Dermis blood vessel endothelial cell (primary cell): ENCODE measurements at regions not wholly inside any gene's neighbourhood (a gene's known extent, or its start where the extent isn't known, plus 50 kb on each side); places are given as distances from the start of the nearest gene placed in this dataset.

Experiments used
- DNase-seq: peaks from one replicate; pipeline ENCODE4 v3.0.0; 2010

DNA sequence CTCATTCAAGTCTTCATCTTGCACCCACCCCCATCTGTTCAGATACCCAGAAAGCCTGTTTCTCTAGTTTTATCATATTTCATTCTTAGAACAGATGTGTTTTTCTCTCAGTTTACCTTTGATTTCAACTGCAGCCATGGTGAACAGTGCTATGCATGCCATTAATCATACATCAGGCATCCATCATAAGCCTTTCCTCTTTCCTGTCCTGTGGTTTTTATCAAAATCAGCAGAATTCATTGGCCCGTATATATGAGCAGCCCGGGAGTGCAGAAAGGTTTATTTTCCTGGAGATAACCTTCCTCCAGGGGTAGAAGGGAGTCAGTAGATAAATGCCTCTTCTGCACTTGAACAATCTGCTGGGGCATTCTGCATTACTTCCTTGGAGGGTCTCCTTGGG lies 65.7 kb downstream of the IL21 start:
- DNase-seq: no peak

DNA sequence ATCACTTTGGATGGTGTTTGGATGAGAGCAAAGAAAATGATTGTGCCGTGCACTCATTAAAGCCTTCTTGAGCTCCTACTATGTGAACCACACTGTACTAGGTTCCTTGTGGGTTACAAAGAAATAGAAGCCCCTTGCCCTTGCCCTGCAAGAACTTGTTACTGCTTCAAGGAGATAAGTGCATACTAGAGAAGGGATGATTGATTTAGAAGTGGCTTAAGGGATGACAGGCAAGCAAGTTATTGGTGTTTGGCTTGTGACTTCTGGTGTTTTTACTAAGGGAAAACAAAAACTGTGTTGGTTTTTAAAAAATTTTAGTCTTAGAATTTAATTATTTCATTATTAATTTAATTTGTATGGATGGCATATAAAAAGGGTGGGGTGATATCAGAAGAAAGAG lies 67.4 kb downstream of the IL21 start:
- DNase-seq: no peak

DNA sequence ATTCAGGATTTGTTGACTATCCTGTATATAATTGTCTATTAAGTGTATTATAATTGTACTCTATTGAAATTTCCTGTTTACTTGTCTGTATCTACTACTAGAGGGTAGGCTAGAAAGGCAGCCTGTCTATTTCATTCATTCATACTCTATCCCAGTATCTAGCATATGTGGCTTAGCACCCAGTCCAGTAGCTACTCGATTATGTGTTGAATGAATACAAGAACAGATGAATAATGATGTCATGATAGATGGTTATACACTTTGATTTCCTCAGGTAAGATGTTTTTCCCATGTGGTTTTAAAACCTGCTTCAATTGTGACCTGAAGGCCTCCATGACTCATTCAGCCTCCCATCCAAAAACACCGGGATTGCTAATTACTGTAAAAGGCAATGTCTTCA lies 68.0 kb downstream of the IL21 start:
- DNase-seq: no peak

DNA sequence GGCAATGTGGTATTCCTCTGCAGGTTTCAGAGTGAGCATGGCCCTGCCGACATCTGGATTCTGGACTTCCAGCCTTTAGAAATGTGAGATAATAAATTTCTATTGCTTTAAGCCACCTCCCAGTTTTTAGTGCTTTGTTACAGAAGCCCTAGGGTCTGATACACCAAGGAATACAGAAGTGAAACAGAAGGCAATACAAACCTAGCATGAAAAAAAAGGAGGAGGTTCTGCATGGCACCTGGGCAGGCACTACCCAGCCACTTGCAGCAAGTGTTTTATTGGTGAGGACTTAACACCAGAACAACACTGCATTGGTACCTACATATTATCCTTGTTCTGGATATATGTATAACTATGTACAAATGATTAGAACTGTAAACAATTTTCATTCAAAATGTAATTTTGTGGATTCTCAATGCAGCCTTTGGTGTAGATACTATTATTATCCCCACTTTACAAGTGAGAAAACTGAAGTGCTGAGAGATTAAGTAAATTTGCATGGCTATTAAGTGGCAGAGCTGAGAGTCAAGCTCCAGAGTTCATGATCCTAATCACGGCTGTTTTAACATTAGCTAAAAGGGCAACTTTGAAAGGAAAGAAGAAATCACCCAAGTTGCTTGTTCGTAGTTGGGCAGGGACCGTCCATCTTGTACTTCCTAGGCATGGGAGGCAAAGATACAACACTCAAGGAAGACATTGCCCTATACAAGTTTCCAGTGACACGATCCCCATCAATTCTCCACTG lies 71.8 kb downstream of the IL21 start:
- no peak for DNase-seq

DNA sequence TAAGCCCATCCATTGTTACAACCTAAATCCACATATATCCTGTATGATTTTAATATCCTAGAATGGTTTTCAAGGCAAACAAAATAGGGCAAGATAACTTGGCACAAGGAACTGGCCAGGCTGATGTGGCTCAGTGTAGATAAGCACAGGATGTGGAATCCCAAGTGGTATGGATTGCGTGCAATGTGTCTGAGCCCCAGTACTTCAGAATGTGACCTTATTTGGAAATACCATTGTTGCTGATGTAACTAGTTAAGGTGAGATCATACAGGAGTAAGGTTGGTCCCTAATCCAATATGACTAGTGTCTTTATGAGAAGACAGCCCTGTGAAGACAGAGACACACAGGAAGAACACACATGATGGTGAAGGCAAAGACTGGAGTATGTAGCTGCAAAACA lies 72.4 kb downstream of the IL21 start:
- DNase-seq: peak; percentile 12

DNA sequence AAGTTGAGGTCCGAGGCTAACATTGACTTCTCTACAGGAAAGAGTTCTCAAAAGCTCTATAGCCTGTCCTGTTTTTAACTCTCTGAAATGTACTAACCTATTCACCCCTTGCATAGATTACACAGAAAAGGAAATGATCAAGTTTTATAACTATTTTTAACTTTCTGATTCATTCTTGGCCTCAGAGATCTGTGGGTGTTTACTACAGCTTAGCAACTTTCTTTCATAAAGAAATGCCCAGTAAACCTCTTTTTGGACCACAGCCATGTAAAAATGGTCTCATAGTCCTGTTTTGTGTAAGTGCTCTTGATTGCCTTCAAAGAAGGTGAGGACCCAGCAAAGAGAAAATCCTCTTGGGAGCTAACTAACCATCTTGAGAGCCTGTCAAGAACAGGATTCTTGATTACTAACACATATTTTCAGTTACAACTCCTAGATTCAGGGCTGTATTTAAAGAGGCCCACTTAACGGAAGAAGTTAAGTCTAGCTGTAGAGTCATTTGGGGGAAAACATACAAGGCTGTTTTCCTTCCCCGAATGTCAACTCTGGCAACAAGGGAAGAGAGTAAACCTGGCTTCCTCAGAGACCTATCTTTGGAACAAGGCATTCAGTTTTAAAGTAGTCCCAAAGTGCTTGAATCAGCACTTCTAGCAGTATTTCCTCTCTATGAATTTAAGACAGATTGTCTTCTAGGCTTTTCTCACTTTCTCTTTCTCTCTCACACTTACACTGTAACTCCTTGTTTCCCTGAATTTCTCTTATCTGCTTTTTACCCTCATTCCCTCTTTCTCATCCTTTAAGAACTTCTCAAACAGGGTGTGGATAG lies 78.2 kb downstream of the IL21 start:
- peak; percentile 69 for DNase-seq

DNA sequence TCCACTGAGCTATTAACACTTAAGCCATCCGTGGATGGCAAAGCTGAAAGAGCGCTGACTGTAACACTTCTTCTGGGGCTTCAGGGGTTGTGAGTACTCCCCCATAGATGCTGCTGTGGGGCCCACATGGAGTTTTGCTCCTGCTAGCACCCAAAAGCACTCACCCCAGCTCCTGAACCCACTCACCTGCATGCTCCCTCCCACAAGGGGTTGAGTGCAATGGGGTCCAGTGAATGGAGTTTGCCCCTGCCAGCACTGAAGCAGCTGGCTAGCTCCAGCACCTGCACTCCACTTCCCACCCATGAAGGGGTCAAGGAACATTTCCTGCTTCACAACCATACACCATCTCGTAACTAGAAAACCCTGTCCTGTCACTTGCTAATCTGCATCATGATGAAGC lies 78.9 kb downstream of the IL21 start:
- no peak for DNase-seq

DNA sequence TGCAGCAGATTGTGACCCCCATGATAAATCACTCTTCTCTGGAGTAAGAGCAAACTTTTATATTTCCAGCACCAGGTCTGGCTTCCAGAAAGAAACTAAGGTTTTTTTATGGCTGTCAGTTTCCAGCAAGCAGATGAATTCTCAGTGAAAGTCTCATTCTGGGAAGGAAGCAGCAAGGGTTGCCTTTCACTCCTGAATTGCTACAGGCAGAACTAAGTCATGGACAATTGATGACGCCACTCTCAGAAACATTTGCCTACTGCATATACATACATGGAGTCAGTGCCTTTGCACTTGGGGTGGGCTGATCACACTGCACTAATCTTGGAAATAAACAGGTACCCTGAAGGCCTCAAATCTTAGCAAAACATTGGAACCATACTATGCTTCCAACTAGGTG lies 80.0 kb downstream of the IL21 start:
- DNase-seq: no peak

DNA sequence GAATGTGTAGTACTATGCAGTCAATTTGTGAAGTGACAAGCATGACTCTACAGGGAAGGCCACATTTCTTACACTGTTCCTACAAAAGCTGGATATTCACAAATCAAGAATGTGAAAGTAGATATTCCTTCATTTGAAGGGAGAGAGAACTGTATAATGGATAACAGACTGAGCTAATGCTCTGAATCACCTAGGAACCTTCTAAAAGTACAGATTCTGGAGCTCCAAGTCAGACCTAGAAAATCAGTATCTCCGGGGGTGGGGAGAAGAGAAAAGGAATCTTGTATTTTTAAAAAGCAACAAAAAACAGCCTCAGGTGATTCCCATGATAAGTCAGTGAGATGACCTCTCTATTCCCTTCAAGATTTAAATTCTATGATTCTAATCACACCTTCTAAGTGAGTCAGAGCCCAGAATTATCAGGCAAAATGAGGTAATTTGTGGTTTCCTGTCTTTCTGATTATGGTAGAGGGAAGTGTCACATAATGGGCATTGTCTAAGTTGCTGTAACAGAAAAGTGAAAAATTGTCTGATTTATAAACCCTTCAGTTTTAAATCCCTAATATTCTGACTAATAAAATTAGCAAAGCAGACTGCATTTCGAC lies 80.9 kb downstream of the IL21 start:
- peak; percentile 63 for DNase-seq

DNA sequence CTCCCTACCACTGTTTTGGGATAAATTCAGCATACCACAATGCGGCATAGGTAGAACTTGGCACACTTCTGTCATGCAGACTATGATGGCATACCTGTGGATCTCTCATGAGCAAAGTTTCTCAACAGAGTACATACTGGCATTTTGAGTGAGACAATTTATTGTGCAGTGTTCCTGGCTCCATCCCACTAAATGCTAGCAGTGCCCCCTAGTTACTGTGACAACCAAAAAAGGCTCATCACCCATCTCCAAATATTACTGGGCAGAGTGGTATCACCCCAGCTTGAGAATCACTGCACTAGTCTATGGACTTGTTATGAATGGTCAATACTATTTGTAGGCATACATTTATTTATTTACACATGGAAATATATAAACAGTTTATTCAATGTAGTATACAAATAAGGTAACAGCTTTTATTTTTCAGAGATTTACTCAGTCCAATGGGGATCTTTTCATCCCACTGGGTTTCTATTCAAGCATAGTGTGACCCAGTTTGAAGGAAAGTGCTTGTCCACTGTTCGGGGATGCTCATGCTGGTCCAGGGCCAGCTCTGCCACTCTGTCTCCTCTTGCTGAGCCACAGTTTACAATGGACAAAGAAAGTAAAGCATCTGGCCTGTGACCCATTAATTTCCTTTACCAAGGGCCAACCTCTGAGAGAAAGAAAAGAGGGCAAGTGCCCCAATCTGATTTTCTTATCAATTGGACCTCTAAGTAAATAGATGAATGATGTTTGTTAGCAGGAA lies 81.0 kb upstream of the IL2 start:
- DNase-seq: no peak

DNA sequence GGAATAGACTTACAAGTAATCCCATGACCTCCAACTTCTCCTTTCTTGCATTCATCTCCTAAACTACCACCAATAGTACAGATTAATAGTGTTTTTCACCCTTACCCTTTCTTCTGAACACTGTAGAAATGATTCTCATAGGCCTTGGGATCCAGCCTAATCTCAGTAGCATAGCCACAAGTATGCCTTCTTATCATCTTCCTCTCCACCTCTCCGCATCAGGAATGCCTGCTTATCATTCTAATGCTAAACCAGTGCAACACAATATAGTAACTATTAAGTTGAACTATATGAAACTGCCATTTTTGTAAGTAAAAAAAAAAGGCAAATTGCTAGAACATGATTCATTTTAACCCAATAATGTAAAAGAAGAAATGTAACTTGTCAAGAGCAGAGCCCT lies 79.5 kb upstream of the IL2 start:
- no peak for DNase-seq

DNA sequence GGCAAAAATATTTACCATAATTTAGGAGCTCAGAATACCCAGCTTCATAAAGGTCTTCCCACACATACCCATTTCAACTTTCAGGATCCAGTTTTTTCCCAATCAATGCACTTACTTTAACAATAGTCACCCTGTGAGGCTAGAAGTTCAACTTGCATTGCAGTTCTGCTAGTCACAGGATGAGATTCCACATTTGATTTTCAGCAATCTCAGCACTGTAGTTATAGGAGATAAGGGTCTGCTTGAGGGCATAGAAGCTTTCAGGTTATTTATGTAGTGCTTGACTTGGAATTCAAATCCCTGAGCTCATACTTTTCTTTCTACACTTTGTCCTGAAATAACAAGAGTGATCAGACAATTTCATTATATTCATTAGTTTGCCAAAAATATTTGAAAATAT lies 78.3 kb upstream of the IL2 start:
- no peak for DNase-seq

DNA sequence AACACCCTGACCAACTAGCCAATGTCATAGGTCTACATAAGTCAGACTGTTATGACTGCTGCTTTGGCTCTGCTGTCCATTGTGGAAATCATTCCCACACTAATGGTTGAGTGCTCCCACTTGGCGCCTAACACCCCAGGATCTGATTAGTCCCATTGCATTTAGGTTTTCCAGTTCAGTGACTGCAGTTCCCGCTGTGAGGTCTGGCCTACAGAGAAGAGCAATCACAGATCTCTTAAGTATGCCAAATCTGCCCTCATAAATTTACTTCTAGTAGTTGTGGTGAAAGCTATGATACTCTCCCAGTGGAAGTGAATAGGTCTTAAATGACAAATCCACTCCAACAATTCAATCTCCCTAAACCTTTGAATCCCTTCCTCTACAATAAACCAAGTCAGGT lies 77.3 kb upstream of the IL2 start:
- DNase-seq: no peak

DNA sequence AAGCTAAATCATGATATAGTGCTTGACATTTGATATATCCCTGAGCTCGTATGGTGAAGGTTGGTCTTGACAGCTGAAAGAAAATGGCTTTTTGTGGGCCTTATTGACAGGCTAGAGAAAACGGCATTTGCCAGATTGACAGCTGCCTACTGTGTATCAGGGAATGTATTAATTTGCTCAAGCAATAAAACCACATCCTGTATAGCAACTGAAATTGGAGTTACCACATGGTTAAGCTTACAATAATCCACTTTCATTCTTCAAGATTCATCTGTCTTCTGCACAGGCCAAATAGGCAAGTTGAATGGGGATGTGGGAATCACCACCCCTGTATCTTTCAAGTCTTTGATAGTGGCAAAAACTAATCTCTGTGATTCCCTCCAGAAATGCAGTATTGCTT lies 76.2 kb upstream of the IL2 start:
- no peak for DNase-seq

DNA sequence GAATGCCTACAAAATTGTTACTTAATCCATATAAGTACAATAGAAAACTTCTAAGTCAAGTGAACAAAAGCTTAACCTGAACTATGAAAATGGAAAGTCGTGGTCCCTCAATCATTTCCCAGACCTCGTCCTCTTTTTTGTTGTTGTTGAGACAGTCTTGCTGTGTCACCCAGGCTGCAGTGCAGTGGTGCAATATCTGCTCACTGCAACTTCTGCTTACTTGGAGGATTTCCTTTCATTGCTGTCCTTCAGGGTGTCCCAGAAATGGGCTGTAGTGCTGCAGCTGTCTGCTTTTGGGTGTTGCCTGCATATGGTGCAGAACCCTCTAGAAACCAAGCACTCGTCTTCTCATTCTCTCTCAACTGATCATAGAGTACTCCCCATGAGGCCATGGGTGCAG lies 75.0 kb upstream of the IL2 start:
- no peak for DNase-seq

DNA sequence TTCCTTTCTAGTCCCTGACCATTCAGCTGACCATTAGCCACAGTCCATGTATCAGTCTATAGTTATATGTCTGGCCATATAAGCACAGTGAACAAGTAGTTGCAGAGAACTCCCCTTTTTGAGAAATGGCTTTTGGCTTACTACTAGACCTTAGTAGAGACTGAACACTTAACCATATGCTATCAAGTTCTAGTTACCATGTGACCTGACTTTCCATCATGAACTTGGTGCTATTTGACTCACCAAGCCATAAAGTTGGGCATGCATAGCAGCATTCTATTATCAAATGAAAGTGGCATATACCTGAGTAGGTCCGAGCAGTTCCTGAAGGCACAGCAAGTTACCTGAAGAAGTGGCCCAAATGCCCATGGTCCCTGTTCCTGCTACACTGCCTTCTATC lies 74.5 kb upstream of the IL2 start:
- no peak for DNase-seq

DNA sequence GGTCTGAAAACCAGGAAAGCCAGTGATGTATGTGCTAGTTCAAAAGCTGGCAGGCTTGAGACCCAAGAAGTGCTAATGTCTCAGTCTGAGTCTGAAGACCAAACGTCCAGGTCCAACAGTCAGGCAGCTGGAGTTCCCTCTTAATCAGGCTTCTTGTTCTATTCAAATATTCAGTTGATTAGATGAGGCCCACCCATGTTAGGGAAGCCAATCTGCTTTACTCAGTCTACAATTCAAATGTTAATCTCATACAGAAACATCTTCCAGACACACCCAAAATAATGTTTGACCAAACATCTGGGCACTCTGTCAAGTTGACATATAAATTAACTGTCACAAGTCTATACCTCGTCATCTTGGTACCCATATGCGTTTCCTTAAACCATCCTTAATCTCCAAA lies 72.4 kb upstream of the IL2 start:
- no peak for DNase-seq

DNA sequence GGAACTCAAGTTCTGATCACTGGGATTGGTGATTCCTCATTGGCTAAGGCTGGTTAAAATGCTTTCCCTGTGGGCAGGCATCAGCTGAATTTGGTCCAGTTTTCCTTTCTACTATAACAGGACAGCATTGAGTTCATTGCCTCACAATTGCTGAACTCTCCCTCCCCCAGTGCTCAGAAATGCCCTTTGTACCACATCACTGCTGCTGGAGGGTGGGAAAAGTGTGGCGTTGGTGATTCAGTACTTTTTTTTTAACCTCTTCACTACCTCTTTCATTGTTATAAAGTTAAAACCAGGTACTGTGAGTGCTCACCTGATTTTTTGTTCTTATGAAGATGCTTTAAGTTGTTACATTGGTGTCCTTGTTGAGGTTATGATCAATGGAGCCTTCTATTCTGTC lies 69.3 kb upstream of the IL2 start:
- DNase-seq: no peak

DNA sequence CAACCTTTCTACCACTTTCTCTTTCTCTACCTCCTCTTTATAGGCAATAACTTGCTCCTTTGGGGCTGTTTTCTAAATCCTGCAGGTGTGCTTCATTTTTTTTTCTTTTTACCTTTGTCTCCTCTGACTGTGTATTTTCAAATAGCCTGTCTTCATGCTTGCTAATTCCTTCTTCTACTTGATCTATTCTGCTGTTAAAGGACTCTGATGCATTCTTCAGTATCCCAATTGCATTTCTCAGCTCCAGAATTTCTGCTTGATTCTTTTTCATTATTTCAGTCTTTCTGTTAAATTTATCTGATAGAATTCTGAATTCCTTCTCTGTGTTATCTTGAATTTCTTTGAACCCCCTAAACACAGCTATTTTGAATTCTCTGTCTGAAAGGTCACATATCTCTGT lies 67.7 kb upstream of the IL2 start:
- DNase-seq: no peak

DNA sequence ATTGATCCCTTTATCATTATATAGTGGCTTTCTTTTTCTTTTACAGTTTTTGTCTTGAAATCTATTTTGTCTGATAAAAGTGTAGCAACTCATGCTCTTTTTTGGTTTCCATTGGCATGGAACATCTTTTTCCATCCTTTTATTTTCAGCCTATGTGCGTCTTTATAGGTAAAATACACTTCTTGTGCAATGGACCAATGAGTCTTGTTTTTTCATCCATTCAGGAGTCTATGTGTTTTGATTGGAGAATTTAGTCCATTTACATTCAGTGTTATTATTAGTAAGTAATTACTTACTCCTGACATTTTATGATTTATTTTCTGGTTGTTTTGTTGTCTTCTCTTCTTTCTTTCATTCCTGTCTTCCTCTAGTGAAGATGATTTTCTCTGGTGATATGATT lies 66.4 kb upstream of the IL2 start:
- no peak for DNase-seq

DNA sequence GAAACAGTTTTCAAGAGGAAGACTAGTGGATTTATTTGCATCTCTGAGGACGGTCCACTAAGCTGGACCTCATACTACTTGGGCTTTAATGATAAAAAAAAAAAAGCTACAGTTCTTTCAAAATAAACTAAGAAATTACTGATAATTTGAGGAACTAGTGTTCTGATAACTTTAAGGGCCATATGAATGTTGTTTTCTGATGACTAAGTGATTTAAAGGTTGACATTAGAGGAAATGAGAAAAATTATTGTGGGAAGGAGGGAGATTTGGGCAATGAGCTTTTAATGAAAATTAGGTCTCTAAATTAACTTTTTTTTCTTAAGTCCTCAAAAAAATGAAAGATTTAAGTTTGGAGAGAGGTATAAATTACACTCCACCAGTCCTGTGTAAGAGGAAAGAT lies 60.8 kb upstream of the IL2 start:
- no peak for DNase-seq

DNA sequence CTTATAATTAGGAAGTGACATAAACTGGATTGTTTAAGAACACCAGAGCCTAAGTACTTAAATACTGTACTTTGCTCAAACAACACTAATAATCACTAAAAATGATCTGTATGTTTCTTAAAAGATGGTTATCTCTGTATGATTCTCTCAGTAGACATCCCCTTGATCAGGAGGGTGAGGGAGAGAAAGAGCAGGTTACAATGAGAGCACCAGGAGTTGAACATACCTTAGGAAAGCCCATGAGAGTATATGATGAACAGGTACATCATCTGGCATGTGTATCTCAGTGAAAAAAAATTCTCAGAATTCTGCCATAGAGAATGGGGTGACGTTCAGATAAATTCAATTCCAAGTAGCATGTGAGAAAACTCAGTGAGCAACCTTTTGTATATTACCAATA lies 59.9 kb upstream of the IL2 start:
- no peak for DNase-seq

DNA sequence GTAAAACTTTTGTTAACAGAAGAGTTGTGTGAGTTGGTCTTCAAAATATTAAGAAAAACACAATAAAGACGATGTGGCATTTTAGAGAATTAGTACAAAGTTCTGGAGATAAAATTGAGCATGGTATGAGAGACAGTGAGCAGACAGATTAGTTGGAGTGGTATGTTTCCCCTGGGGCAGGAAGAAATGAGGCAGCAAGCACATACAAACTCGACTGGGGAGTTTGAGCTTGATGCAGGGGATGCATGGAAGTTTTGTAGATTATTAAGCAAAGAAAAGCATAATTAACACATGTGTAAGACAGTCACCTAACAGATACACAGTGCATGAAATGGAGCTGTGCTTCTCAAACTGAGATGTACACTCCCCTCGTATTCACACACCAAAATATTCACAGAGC lies 58.1 kb upstream of the IL2 start:
- no peak for DNase-seq
